HG03558 (cell line): ENCODE measurements at regions not wholly inside any gene's neighbourhood (a gene's known extent, or its start where the extent isn't known, plus 50 kb on each side); places are given as distances from the start of the nearest gene placed in this dataset.

Experiments used
- ATAC-seq: cut with Tn5 transposase; IDR thresholded peaks from one replicate; pipeline ENCODE4 v1.9.1; 2021; ENCODE audit warnings: moderate number of reproducible peaks; ENCODE audit not compliant: unreplicated experiment; ENCODE audit errors: extremely low read depth

DNA sequence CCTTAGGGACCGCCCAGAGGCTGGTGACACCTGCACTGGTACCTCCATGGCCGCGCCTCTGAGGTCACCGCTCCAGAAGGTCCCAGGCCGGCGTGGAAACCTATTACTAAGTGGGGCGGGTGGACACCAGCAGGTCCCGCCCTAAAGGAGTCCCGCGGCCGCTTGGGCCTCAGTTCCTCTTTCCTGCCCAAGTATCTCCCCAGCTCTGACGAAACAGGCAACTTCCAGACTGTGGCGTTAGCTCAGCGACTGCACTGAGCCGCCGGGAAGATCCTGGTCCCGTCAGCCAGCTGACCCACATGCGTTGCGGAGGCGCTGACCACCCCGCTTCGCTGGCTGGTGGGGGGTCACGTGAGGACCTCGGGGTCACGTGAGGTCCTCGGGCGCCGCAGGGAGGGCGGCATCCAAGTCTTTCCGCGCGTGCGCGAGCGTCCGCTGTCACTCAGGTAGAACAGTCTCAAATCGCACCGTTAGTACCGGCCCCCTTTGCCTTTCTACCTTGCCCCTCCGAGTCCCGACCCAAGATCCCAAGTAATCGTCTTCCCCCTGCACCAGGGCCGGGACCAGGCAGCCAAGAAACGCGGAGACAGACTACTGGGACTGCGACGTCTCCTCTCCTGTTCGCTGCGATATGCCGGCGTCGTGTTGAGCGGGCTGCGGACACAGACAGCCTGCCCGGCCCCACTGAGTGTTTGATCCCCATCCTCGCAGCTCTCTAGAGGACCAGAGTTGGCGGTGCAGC is 53.7 kb upstream of the KDM4C start:
- peak; percentile 82 for ATAC-seq

GRCh38 chr9:6702707-6703106 is 55.1 kb upstream of the KDM4C start:
- ATAC-seq, result no peak

DNA sequence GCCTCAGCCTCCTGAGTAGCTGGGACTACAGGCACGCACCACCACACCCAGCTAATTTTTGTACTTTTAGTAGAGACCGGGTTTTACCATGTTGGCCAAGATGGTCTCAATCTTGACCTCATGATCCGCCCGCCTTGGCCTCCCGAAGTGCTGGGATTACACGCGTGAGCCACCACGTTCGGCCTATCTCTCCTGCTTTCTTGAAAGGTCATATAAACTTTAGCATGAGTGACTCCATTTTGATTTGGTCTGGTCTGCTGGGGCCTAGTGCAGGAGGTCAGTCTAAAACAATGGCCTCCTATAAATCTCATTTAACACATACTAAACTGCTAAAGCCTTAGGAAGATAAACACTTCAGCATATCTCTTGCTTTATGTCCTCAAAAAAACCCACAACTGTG is 50.6 kb upstream of the GLDC start:
- no peak for ATAC-seq

DNA sequence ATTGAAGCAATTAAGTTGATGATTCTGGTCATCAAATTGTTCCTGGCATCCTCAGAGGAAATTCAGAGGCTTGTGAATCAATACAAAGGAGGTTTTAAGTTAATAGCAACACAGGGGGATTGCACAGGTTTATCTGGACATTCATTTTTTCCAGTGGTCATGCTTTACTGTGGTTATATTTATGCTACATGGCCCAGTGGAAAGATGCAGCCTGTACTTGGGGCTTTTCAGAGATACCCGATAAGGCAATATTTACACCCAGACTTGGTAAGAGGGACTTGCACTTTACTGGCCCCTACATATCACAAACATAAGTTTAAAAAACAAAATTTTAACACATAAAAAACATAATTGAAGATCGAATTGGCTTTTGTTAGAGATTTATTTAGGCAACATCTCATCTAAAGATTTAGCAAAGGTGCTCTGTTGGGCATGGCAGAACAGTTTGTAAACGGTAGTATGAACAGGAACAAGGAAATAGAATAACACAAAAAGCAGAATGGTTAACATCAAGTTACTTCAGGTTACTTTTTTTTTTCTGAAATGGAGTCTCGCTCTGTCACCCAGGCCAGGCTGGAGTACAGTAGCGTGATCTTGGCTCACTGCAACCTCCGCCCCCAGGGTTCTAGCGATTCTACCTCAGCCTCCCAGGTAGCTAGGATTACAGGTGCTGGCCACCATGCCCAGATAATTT is 49.7 kb upstream of the GLDC start:
- no peak for ATAC-seq
